IgD-negative memory B cell (primary cell): ENCODE measurements at regions not wholly inside any gene's neighbourhood (a gene's known extent, or its start where the extent isn't known, plus 50 kb on each side); places are given as distances from the start of the nearest gene placed in this dataset.

Source experiments
- H3K27ac Mint-ChIP-seq, 3 donors: one replicate each; pipeline ENCODE4 v1.8.0; 2020 to 2022; ENCODE audit warnings: mild to moderate bottlenecking in 3 of 3, mixed read lengths in 3 of 3, moderate library complexity in 1 of 3
- H3K27me3 Mint-ChIP-seq: one replicate; pipeline ENCODE4 v1.8.0; 2021; ENCODE audit warnings: mixed read lengths
- H3K36me3 Mint-ChIP-seq: one replicate; pipeline ENCODE4 v1.8.0; 2020; ENCODE audit warnings: mild to moderate bottlenecking, mixed read lengths
- H3K4me1 Mint-ChIP-seq, 3 donors: one replicate each; pipeline ENCODE4 v1.8.0; 2020 to 2022; ENCODE audit warnings: mixed read lengths in 3 of 3, mild to moderate bottlenecking in 1 of 3
- H3K4me3 Mint-ChIP-seq, 4 donors: one replicate each; pipeline ENCODE4 v1.8.0; 2020 to 2022; ENCODE audit warnings: mild to moderate bottlenecking in 4 of 4, mixed read lengths in 4 of 4, moderate library complexity in 3 of 4
- H3K9me3 Mint-ChIP-seq, 3 donors: one replicate each; pipeline ENCODE4 v1.8.0; 2020 to 2021; ENCODE audit warnings: mixed read lengths in 3 of 3, mild to moderate bottlenecking in 1 of 3

DNA sequence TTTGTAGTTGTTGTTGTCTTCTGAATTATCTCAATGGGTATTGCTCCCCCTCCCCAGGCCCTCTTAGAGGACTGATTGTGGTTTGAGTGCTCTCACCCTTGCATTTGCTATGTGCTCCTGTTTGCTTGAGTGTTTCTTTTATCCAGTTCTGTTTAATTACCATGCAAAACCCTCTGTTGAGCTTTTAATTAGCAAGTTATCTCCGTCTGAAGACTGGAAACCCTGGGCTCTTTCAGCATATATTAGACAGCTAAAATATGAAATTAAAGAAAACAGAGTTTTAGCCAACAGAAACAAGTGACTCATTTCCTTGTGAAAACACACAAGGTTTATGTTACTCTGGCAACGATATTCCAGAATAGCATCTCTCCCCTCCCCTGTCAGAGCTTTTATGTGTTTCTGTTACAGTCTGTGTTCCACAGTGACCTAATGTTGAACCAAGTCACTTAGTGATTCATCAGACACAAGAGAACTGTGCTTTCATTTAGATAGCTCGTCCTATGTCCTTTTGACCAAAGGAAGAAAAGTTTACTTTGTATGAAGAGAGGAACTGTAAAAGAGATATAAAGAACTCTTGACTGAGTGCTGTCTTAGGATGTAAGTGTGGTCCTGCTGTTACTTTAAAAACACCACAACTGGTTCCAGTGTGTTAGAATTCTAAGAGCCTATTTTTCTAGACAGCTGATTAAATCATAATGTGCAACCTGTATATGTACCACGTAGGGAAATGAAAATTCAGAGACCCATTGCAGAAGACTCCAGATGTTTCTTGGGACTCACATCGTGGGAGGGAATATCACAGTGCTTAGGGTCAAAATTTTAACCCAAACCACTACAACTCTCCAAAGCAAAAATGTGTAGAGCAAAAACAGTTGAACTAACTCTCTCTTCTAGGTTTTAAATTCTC lies 172.8 kb upstream of the RBMS1 start:
- no peaks in the 10 kb centered on the region for H3K9me3 Mint-ChIP-seq
- H3K27ac Mint-ChIP-seq = no peak overlapping the region
- H3K27me3 Mint-ChIP-seq = peaks cover 2% of the 10 kb centered on the region
- peaks cover 0 to 7% (median 5%) of the 10 kb centered on the region in 3 donors for H3K4me1 Mint-ChIP-seq
- H3K4me3 Mint-ChIP-seq = no peak overlapping the region
- no peaks in the 10 kb centered on the region for H3K36me3 Mint-ChIP-seq

DNA sequence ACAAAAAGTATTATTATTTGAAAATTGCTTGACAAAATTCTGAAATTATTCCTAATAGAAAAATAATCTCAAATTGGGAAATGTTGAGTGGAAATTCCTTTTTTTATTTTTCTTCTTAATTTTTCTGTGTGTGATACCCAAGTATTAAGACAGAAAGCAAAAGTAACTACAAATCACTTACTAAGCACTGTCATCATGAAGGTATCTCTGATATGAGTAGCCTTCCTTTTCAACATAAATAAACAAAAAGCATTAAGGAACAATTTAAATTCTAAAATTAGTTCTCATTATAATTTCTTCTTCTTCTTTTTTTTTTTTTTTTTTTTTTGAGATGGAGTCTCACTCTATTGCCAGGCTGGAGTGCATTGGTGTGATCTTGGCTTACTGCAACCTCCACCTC lies 174.2 kb upstream of the RBMS1 start:
- no peak overlapping the region for H3K27ac Mint-ChIP-seq
- H3K9me3 Mint-ChIP-seq = no peaks in the 10 kb centered on the region
- peaks cover 3% of the 10 kb centered on the region for H3K27me3 Mint-ChIP-seq
- H3K4me3 Mint-ChIP-seq = no peak overlapping the region
- no peaks in the 10 kb centered on the region for H3K36me3 Mint-ChIP-seq
- H3K4me1 Mint-ChIP-seq = peaks cover 0 to 7% (median 5%) of the 10 kb centered on the region in 3 donors

DNA sequence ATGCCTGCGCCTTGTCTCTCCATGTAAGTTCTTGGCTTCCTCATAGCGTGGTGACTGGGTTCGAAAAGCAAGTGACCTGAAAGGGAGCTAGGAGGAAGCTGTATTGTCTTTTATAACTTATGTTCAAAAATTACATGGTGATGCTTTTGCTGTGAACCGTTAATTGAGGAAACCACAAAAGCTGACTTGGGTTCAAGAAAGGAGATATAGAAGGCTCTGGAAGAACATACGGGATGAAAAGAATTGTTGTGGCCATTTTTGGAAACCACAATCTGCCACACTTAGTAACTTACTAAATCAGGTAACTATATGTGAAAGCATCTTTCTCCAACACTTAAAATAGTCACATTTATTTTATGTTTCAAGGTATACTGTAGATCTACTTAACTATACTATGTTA lies 177.0 kb upstream of the RBMS1 start:
- Mint-ChIP-seq H3K9me3 (no peaks in the 10 kb centered on the region), H3K36me3 (peaks cover 2% of the 10 kb centered on the region), H3K4me3 (no peak overlapping the region), H3K27ac (no peak overlapping the region), H3K27me3 (peaks cover 3% of the 10 kb centered on the region), H3K4me1 (peaks cover 0 to 7% (median 5%) of the 10 kb centered on the region in 3 donors)

DNA sequence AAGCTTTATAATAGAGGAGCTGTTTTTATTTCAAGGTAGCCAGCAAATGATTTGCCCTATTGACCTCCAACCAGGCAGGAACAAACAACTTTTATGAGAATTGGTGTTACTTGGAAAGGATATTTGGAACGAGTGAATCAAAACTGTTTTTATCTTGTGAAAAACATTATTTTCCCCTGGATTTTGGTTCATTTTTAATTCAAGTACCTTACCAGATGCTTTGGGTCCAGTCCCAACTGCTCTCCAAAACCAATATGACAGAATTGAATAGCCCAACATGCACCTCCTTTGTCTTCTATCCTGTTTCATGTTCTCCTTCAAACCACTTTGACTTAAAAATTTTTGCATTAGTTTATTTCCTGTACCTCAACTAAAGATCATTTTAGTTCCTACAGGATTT lies 178.6 kb upstream of the RBMS1 start:
- Mint-ChIP-seq H3K27me3 (peaks cover 5% of the 10 kb centered on the region), H3K9me3 (no peaks in the 10 kb centered on the region), H3K36me3 (peaks cover 2% of the 10 kb centered on the region), H3K4me1 (no peaks in the 10 kb centered on the region), H3K27ac (no peak overlapping the region), H3K4me3 (no peak overlapping the region)

DNA sequence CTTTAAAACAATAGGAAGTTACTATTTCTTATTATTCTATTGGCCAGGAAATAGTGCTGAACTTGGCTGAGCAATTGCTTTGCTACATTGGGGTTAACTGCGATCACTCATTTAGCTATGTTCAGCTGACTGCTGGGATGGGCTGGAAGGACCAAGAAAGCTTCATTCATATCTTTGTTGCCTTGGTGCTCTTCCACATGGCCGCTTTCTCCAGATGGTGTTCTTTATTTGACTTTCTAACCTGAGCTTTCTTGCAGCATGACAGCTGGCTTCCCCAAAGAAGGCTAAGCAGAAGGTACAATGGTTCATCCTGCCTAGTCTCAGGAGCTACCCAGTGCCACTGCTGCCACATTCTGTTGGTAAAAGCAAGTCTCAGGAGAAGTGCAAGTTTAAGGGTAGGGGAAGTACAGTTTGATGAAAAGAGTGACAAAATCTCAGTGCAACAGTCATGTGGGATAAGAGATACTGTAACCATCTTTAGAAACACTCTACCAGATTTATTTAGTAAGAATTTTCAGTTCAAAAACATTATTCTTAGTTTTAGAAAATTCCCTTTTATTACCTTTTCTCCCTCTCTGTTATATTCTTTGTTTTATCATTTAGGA lies 180.6 kb upstream of the RBMS1 start:
- H3K4me3 Mint-ChIP-seq = no peak overlapping the region
- no peaks in the 10 kb centered on the region for H3K9me3 Mint-ChIP-seq
- no peaks in the 10 kb centered on the region for H3K4me1 Mint-ChIP-seq
- peaks cover 2% of the 10 kb centered on the region for H3K36me3 Mint-ChIP-seq
- peaks cover 5% of the 10 kb centered on the region for H3K27me3 Mint-ChIP-seq
- no peak overlapping the region for H3K27ac Mint-ChIP-seq

DNA sequence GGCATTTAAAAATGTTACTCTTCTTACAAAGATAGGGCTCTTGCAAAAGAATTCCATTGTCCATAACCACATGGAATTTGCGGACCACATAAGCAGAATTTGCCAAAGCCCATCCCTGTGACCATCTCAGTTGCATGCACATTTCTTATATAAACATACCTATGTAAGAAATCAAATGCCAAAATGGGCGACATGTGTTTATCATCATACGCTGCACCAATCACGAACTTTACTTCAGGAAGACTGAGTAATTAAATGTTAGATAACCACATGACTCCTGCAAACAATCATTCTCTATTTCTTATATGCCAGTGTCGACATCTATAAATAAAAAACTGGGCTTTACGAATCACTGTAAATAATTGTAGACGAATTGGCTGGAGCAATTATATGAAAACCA lies 186.1 kb upstream of the RBMS1 start:
- Mint-ChIP-seq H3K4me3 (no peak overlapping the region), H3K36me3 (no peaks in the 10 kb centered on the region), H3K4me1 (no peaks in the 10 kb centered on the region), H3K9me3 (peaks cover 0 to 6% (median 2%) of the 10 kb centered on the region in 3 donors), H3K27ac (no peak overlapping the region), H3K27me3 (peaks cover 2% of the 10 kb centered on the region)

DNA sequence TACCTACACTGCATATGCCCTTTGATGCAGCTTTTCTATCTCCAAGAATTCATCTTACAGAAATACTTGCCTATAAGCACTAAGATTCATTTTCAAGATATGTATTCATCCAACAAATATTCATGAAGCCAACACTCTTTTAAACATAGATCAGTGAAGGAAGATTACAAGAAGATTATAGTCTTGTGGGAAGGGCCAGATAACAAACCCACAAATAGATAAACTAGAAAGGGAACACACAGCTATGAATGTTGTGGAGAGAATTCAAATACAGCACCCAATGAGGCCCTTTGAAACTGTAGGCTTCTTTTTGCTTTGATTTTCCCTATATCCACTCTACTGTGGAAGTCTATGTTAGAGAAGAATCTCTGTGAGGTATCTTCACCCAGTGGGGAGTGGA lies 186.7 kb upstream of the RBMS1 start:
- Mint-ChIP-seq H3K36me3 (no peaks in the 10 kb centered on the region), H3K4me1 (no peaks in the 10 kb centered on the region), H3K4me3 (no peak overlapping the region), H3K9me3 (peaks cover 0 to 6% (median 2%) of the 10 kb centered on the region in 3 donors), H3K27me3 (peaks cover 2% of the 10 kb centered on the region), H3K27ac (no peak overlapping the region)

DNA sequence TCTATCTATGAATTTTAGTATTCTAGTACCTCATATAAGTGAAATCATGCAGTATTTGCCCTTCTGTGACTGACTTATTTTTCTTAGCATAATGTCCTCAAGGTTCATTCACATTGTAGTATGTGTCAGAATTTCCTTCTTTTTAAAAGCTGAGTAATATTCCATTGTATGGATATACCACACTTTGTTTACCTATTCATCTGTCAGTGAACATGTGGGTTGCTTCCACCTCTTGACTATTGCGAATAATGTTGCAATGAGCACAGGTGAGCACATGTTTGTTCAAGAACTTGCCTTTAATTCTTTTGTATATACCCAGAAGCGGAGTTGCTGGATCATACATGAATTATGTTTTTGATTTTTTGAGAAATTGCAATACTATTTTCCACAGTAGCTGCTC lies 187.4 kb upstream of the RBMS1 start:
- H3K36me3 Mint-ChIP-seq = no peaks in the 10 kb centered on the region
- H3K4me3 Mint-ChIP-seq = no peak overlapping the region
- H3K27me3 Mint-ChIP-seq = peaks cover 2% of the 10 kb centered on the region
- H3K4me1 Mint-ChIP-seq = no peaks in the 10 kb centered on the region
- peaks cover 0 to 6% (median 2%) of the 10 kb centered on the region in 3 donors for H3K9me3 Mint-ChIP-seq
- no peak overlapping the region for H3K27ac Mint-ChIP-seq

DNA sequence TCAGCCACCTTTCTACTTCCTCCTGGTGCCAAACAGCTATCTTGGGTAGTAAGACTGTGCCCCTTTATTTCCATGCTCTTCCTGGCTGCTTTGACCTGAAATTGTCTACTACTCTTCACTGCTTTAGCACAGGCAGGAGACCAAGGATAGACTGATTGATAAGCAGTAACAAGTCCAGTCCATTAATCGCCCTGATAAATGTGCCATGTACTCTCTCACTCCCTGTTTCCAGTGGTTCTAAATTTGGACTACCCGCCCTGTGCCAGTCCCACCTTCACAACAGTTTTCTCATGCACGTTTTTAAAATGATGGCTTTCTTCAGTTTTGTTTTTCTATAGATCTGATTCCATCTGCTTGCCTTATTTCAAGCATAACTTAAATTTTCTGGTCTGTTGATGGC lies 189.6 kb upstream of the RBMS1 start:
- no peaks in the 10 kb centered on the region for H3K36me3 Mint-ChIP-seq
- H3K4me1 Mint-ChIP-seq = no peaks in the 10 kb centered on the region
- no peaks in the 10 kb centered on the region for H3K27me3 Mint-ChIP-seq
- H3K4me3 Mint-ChIP-seq = no peak overlapping the region
- H3K9me3 Mint-ChIP-seq = peaks cover 0 to 6% (median 2%) of the 10 kb centered on the region in 3 donors
- H3K27ac Mint-ChIP-seq = no peak overlapping the region

DNA sequence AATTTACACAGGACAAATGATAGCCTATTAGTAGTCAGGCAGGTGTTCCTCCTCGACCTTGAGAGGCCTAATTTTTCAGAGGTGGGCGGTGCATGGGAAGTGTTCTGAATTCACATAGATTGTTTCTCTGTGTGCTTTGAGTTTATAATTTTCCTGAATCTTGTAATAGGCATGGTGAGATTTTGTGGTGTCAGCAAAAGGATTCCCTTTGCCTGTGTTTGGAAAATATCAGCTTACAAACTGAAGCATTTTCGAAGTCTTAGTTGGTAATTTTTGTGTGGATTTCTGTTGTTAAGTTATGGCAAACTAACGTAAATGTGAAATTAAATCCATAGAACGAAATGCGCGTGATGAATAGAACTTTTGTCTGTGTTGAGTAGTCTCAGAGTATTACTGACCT lies 194.0 kb upstream of the RBMS1 start:
- Mint-ChIP-seq H3K27me3 (peaks cover 3% of the 10 kb centered on the region), H3K4me3 (no peak overlapping the region), H3K36me3 (no peaks in the 10 kb centered on the region), H3K27ac (no peak overlapping the region), H3K4me1 (no peaks in the 10 kb centered on the region), H3K9me3 (no peaks in the 10 kb centered on the region)

DNA sequence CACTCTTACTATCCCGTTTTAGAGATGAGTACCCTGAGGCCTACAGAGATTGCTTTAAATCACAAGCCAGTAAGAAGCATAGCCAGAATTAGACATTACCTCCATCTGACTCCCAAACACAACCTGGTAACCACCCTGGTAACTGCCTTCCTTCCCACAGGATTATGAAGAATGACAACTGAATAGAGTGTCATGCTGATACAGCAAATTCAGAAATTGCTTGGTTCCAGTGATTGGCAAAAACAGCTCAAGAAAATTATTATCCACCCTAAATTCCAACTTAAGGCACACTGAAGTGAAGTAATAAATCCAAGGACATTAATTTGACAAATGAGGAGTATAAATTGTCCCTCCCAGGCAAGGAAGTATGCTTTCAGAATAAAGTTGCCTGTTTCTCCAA lies 195.8 kb upstream of the RBMS1 start:
- Mint-ChIP-seq H3K9me3 (no peaks in the 10 kb centered on the region), H3K4me1 (no peaks in the 10 kb centered on the region), H3K27ac (no peak overlapping the region), H3K4me3 (no peak overlapping the region), H3K36me3 (no peaks in the 10 kb centered on the region), H3K27me3 (peaks cover 3% of the 10 kb centered on the region)

DNA sequence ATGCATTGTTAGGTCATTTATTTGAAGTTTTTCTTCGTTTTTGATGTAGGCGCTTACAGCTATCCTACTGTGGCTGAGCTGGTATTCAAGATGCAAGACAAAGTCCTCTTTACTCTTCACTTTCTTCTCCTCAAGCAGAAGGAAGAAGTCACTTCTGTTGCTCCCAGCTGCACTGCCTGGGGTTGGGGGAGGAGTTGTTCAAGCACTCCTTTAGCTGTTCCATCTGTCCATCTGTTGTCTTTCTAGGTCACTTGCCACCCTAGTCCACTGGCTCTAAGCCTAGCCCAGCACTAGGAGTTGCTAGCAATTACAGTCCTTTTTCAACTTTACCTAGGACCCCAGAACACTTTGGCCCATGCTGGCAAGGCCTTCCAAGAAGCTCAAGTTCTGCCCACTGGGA lies 200.6 kb upstream of the RBMS1 start:
- no peaks in the 10 kb centered on the region for H3K9me3 Mint-ChIP-seq
- no peak overlapping the region for H3K4me3 Mint-ChIP-seq
- no peaks in the 10 kb centered on the region for H3K4me1 Mint-ChIP-seq
- no peaks in the 10 kb centered on the region for H3K36me3 Mint-ChIP-seq
- peaks cover 3% of the 10 kb centered on the region for H3K27me3 Mint-ChIP-seq
- no peak overlapping the region for H3K27ac Mint-ChIP-seq

DNA sequence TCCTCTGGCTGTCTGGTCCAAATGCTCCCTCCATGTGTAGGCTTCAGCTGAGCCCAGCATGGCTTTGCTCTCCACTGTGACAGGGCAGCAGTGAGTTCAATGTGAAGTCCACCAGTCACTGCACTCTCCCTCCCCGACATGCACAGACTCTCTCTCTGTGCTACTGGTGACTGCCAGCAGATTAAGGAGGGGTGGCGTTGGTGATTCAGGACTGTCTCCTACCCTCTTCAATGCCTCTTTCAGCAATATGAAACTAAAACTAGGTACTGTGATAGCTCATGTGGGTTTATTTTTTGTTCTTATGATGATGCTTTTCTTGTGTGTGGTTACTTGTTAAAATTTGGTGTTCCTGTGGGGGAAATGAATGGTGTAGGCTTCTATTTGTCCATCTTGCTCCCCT lies 201.0 kb upstream of the RBMS1 start:
- Mint-ChIP-seq H3K4me1 (no peaks in the 10 kb centered on the region), H3K27ac (no peak overlapping the region), H3K9me3 (no peaks in the 10 kb centered on the region), H3K4me3 (no peak overlapping the region), H3K36me3 (no peaks in the 10 kb centered on the region), H3K27me3 (peaks cover 3% of the 10 kb centered on the region)

DNA sequence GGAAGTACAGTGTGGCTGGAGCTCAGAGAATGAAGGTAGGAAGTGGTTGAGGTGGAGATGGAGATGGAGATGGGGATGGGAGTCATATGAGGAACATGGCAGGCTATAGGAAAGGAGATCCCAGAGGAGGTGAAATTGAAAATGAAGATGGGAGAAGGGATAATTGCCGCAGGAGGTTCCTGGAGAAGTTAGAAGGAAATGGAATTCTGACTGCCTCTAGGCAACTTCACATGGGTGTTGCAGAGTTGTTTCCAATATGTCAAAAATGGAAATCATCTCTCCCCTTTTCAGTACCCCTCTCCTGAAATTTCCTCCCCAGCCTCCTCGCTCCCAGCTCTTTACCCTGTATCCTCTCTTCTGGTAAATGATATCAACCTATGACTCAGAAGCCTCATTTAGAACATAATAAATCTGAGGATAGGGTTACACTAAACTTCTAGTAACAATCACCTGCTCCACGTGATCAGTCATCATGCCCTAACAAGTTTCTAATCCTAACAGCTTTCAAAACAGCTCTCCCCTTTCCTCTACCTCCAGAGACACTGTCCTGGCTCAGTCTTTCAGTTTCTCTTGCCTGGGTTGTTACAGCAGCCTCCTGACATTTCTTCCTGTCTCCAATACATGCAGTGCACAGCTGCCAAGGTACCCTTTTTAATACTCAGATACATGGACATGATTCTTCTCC lies 201.9 kb upstream of the RBMS1 start:
- H3K27me3 Mint-ChIP-seq = peaks cover 3% of the 10 kb centered on the region
- no peaks in the 10 kb centered on the region for H3K9me3 Mint-ChIP-seq

DNA sequence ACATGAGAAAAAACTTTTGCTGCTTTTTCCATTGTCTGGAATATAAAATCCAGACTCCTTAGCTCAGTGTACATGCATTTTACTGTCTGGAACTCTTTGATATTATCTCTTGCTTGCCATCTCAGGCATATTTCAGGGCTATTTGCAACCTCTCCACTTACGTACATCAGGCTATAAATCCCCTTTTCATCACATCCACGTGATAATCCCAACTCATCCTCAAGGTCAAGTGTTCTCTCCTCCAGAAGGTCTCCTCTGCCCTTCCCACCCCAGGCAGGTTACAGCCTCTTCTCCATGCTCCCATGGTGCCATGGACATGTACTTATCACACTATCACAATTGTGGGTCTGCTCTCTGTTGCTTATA lies 202.5 kb upstream of the RBMS1 start:
- H3K36me3 Mint-ChIP-seq = no peaks in the 10 kb centered on the region
- H3K27ac Mint-ChIP-seq = no peak overlapping the region
- H3K4me3 Mint-ChIP-seq = no peak overlapping the region
- H3K4me1 Mint-ChIP-seq = no peaks in the 10 kb centered on the region
- no peaks in the 10 kb centered on the region for H3K9me3 Mint-ChIP-seq
- no peaks in the 10 kb centered on the region for H3K27me3 Mint-ChIP-seq

More for the DNA sequence above, 201.9 kb upstream of the RBMS1 start:
- Mint-ChIP-seq H3K4me3 (no peak overlapping the region), H3K4me1 (no peaks in the 10 kb centered on the region), H3K27ac (no peak overlapping the region), H3K36me3 (no peaks in the 10 kb centered on the region)
